ENCODE measurements at regions not wholly inside any gene's neighbourhood (a gene's known extent, or its start where the extent isn't known, plus 50 kb on each side); places are given as distances from the start of the nearest gene placed in this dataset.

- intact Hi-C loops (cut with DNase I): no loop called here
- Histone ChIP-seq H3K4me3 (no peak overlapping the region), H3K27me3 (no peaks in the 10 kb centered on the region), H3K36me3 (no peaks in the 10 kb centered on the region), H3K9me3 (no peaks in the 10 kb centered on the region), H3K4me1 (no peaks in the 10 kb centered on the region), H3K27ac (no peak overlapping the region)
- no peak for DNase-seq (ENCODE audit: low spot score in 2 of 2)
- TF ChIP-seq, protein P1, sequence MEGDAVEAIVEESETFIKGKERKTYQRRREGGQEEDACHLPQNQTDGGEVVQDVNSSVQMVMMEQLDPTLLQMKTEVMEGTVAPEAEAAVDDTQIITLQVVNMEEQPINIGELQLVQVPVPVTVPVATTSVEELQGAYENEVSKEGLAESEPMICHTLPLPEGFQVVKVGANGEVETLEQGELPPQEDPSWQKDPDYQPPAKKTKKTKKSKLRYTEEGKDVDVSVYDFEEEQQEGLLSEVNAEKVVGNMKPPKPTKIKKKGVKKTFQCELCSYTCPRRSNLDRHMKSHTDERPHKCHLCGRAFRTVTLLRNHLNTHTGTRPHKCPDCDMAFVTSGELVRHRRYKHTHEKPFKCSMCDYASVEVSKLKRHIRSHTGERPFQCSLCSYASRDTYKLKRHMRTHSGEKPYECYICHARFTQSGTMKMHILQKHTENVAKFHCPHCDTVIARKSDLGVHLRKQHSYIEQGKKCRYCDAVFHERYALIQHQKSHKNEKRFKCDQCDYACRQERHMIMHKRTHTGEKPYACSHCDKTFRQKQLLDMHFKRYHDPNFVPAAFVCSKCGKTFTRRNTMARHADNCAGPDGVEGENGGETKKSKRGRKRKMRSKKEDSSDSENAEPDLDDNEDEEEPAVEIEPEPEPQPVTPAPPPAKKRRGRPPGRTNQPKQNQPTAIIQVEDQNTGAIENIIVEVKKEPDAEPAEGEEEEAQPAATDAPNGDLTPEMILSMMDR (IDR thresholded peaks at IDR 0.05): no peak
These were observed 1026.4 kb upstream of the COX7C start for GRCh38 chr5:85591311-85591710.

- no peaks in the 10 kb centered on the region for H3K36me3 ChIP-seq
- H3K4me1 ChIP-seq: no peaks in the 10 kb centered on the region
- TF ChIP-seq, protein P1 (IDR thresholded peaks at IDR 0.05): no peak
- no peak for DNase-seq (ENCODE audit: low spot score in 2 of 2)
- intact Hi-C loops (cut with DNase I): no loop called here
- no peaks in the 10 kb centered on the region for H3K27me3 ChIP-seq
- H3K4me3 ChIP-seq: no peak overlapping the region
- H3K9me3 ChIP-seq: no peaks in the 10 kb centered on the region
- no peak overlapping the region for H3K27ac ChIP-seq
These were observed 1014.9 kb upstream of the COX7C start for GRCh38 chr5:85602843-85603242.

DNA sequence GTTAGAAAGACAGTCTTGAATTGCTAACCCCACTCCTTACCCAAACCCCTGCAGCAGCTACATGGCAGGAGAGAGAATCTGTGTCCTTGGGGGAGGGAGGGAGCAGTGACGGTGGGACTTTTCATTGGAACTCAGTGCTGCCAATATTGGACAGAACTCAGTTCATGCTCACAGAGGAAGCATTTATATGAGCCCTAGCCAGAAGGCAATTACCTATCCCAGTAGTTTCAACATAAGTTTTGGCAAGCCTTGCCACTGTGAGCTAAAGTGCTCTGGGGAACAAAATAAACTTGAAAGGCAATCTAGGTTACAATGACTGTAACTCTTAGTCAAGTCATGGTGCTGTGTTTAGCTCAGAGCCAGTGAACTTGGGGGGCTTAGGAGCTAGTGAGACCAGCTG lies 1013.4 kb upstream of the COX7C start:
- intact Hi-C loops (cut with DNase I): no loop called here
- H3K27ac ChIP-seq: no peak overlapping the region
- no peak overlapping the region for H3K4me3 ChIP-seq
- H3K27me3 ChIP-seq: no peaks in the 10 kb centered on the region
- H3K36me3 ChIP-seq: no peaks in the 10 kb centered on the region
- TF ChIP-seq, protein P1 (IDR thresholded peaks at IDR 0.05): no peak
- no peak for DNase-seq (ENCODE audit: low spot score in 2 of 2)
- no peaks in the 10 kb centered on the region for H3K4me1 ChIP-seq
- H3K9me3 ChIP-seq: no peaks in the 10 kb centered on the region

DNA sequence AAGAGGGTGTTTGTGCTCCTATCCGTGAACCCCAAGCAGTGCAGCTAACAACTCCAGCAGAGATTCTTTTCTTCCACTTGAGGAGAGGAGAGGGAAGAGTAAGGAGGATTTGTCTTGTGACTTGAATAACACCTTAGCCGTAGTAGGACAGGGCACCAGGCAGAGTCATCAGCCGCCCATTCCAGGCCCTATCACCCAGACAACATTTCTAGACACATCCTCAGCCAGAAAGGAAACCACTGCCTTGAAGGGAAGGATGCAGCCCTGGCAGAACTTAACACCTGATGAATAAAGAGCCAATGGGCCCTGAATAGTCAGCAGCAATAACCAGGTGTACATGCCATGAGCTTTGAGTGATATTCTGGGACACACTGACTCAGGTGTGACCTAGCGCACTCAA lies 1013.0 kb upstream of the COX7C start:
- intact Hi-C loops (cut with DNase I): no loop called here
- H3K9me3 ChIP-seq: no peaks in the 10 kb centered on the region
- no peaks in the 10 kb centered on the region for H3K27me3 ChIP-seq
- H3K4me3 ChIP-seq: no peak overlapping the region
- DNase-seq (ENCODE audit: low spot score in 2 of 2): no peak
- H3K4me1 ChIP-seq: no peaks in the 10 kb centered on the region
- TF ChIP-seq, protein P1 (IDR thresholded peaks at IDR 0.05): no peak
- no peaks in the 10 kb centered on the region for H3K36me3 ChIP-seq
- H3K27ac ChIP-seq: no peak overlapping the region

DNA sequence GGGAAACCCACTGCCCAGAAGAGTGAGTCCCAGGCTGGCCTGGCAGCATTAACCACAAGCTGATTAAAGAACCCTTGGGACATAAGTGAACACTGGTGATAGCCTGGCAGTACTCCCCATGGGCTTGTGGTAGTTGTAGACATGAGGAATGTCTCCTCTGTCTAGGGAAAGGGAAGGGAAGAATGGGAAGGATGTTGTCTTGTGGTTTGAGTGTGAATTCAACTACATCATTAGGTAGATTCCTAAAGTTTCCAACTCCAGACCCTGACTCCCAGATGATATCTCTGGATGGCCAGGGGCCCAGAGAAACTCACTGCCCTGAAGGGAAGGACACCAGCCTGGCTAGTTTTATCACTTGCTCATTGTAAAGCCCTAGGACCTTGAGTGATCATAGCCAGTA lies 1012.4 kb upstream of the COX7C start:
- Histone ChIP-seq H3K27ac (no peak overlapping the region), H3K9me3 (no peaks in the 10 kb centered on the region), H3K4me3 (no peak overlapping the region), H3K4me1 (no peaks in the 10 kb centered on the region), H3K36me3 (no peaks in the 10 kb centered on the region), H3K27me3 (no peaks in the 10 kb centered on the region)
- TF ChIP-seq, protein P1 (IDR thresholded peaks at IDR 0.05): no peak
- intact Hi-C loops (cut with DNase I): no loop called here
- no peak for DNase-seq (ENCODE audit: low spot score in 2 of 2)

GRCh38 chr5:85614489-85614888 lies 1003.3 kb upstream of the COX7C start:
- no peak for DNase-seq (ENCODE audit: low spot score in 2 of 2)
- H3K27me3 ChIP-seq: no peaks in the 10 kb centered on the region
- no peak overlapping the region for H3K27ac ChIP-seq
- H3K4me1 ChIP-seq: no peaks in the 10 kb centered on the region
- intact Hi-C loops (cut with DNase I): no loop called here
- TF ChIP-seq, protein P1 (IDR thresholded peaks at IDR 0.05): no peak
- H3K36me3 ChIP-seq: no peaks in the 10 kb centered on the region
- H3K9me3 ChIP-seq: no peaks in the 10 kb centered on the region
- H3K4me3 ChIP-seq: no peak overlapping the region

Measured in ascending aorta (tissue), 2 donors.